HT1080 (cell line): ENCODE measurements at regions not wholly inside any gene's neighbourhood (a gene's known extent, or its start where the extent isn't known, plus 50 kb on each side); places are given as distances from the start of the nearest gene placed in this dataset.

Source experiments
- DNase-seq: peaks from one replicate; pipeline ENCODE4 v3.0.0-alpha.2; 2015; ENCODE audit warnings: low read depth

GRCh38 chr2:122858075-122858702 is 1102.7 kb downstream of the TSN start:
- DNase-seq: no peak

- DNase-seq: no peak
Observed at GRCh38 chr2:122858813-122859212, 1103.4 kb downstream of the TSN start.

GRCh38 chr2:122859260-122859659 is 1103.8 kb downstream of the TSN start:
- no peak for DNase-seq

GRCh38 chr2:122863532-122863931 is 1108.1 kb downstream of the TSN start:
- no peak for DNase-seq

GRCh38 chr2:122864728-122865127 is 1109.3 kb downstream of the TSN start:
- DNase-seq: no peak

GRCh38 chr2:122866095-122866494 is 1110.6 kb downstream of the TSN start:
- peak; percentile 57 for DNase-seq

- no peak for DNase-seq
Observed at GRCh38 chr2:122867941-122868340, 1112.5 kb downstream of the TSN start.

- DNase-seq: no peak
Observed at GRCh38 chr2:122868646-122869275, 1113.3 kb downstream of the TSN start.

- DNase-seq: no peak
Observed at GRCh38 chr2:122873951-122874350, 1118.5 kb downstream of the TSN start.

- DNase-seq: no peak
Observed at GRCh38 chr2:122875091-122875865, 1119.8 kb downstream of the TSN start.

GRCh38 chr2:122883849-122884248 is 1128.4 kb downstream of the TSN start:
- no peak for DNase-seq

- no peak for DNase-seq
Observed at GRCh38 chr2:122884889-122885288, 1129.4 kb downstream of the TSN start.

- no peak for DNase-seq
Observed at GRCh38 chr2:122885436-122885835, 1130.0 kb downstream of the TSN start.

GRCh38 chr2:122886479-122887145 is 1131.2 kb downstream of the TSN start:
- DNase-seq: no peak

GRCh38 chr2:122899614-122900013 is 1125.5 kb upstream of the CNTNAP5 start:
- DNase-seq: no peak

- DNase-seq: no peak
Observed at GRCh38 chr2:122905431-122905830, 1119.7 kb upstream of the CNTNAP5 start.

GRCh38 chr2:122908159-122908558 is 1116.9 kb upstream of the CNTNAP5 start:
- DNase-seq: no peak

GRCh38 chr2:122927197-122927596 is 1097.9 kb upstream of the CNTNAP5 start:
- no peak for DNase-seq

GRCh38 chr2:122927710-122928557 is 1097.2 kb upstream of the CNTNAP5 start:
- DNase-seq: no peak

GRCh38 chr2:122929347-122929746 is 1095.7 kb upstream of the CNTNAP5 start:
- no peak for DNase-seq

GRCh38 chr2:122935506-122935905 is 1089.6 kb upstream of the CNTNAP5 start:
- no peak for DNase-seq
